HG03565 (cell line): ENCODE measurements at regions not wholly inside any gene's neighbourhood (a gene's known extent, or its start where the extent isn't known, plus 50 kb on each side); places are given as distances from the start of the nearest gene placed in this dataset.
"Not testable (repeated sequence)": the region's sequence is repeated elsewhere in the genome, so short reads cannot be mapped to it uniquely, and the experiment has no call there.

Experiments
- ATAC-seq: cut with Tn5 transposase; IDR thresholded peaks from one replicate; pipeline ENCODE4 v1.9.1; 2021; ENCODE audit warnings: mild to moderate bottlenecking, moderate library complexity; ENCODE audit not compliant: unreplicated experiment

- no peak for ATAC-seq
Measured at GRCh38 chr4:66000510-66001117, 330.3 kb upstream of the EPHA5 start.

- ATAC-seq: no peak
Measured at GRCh38 chr4:65999518-65999871, 329.2 kb upstream of the EPHA5 start.

- not testable (repeated sequence) for ATAC-seq
Measured at GRCh38 chr4:65998807-65999517, 328.7 kb upstream of the EPHA5 start.

GRCh38 chr4:65983061-65983460, 312.8 kb upstream of the EPHA5 start:
- ATAC-seq: no peak

- ATAC-seq: no peak
Measured at GRCh38 chr4:65976287-65976686, 306.0 kb upstream of the EPHA5 start.

- ATAC-seq: no peak
Measured at GRCh38 chr4:65973186-65973585, 302.9 kb upstream of the EPHA5 start.

- no peak for ATAC-seq
Measured at GRCh38 chr4:65971686-65972085, 301.4 kb upstream of the EPHA5 start.

- no peak for ATAC-seq
Measured at GRCh38 chr4:65968831-65969558, 298.7 kb upstream of the EPHA5 start.

- no peak for ATAC-seq
Measured at GRCh38 chr4:65960751-65961150, 290.5 kb upstream of the EPHA5 start.

- ATAC-seq: no peak
Measured at GRCh38 chr4:65954416-65954815, 284.1 kb upstream of the EPHA5 start.

GRCh38 chr4:65951177-65951576, 280.9 kb upstream of the EPHA5 start:
- no peak for ATAC-seq

- ATAC-seq: no peak
Measured at GRCh38 chr4:65943076-65943475, 272.8 kb upstream of the EPHA5 start.

- no peak for ATAC-seq
Measured at GRCh38 chr4:65924843-65925242, 254.6 kb upstream of the EPHA5 start.

GRCh38 chr4:65923616-65924015, 253.3 kb upstream of the EPHA5 start:
- no peak for ATAC-seq

- ATAC-seq: no peak
Measured at GRCh38 chr4:65921180-65921579, 250.9 kb upstream of the EPHA5 start.

- ATAC-seq: no peak
Measured at GRCh38 chr4:65918872-65919271, 248.6 kb upstream of the EPHA5 start.

- ATAC-seq: no peak
Measured at GRCh38 chr4:65918212-65918611, 247.9 kb upstream of the EPHA5 start.

GRCh38 chr4:65917486-65917885, 247.2 kb upstream of the EPHA5 start:
- ATAC-seq: no peak

- no peak for ATAC-seq
Measured at GRCh38 chr4:65911720-65912119, 241.4 kb upstream of the EPHA5 start.

GRCh38 chr4:65893957-65894755, 223.9 kb upstream of the EPHA5 start:
- ATAC-seq: no peak

GRCh38 chr4:65893271-65893670, 223.0 kb upstream of the EPHA5 start:
- ATAC-seq: no peak
